ENCODE measurements at regions not wholly inside any gene's neighbourhood (a gene's known extent, or its start where the extent isn't known, plus 50 kb on each side); places are given as distances from the start of the nearest gene placed in this dataset.

GRCh38 chr4:1495416-1496115 lies 89.3 kb upstream of the NKX1-1 start:
- no peak for DNase-seq (ENCODE audit: low spot score)

- no peak for DNase-seq (ENCODE audit: low spot score)
These were observed 88.4 kb upstream of the NKX1-1 start for GRCh38 chr4:1494416-1495315.

GRCh38 chr4:1493540-1494287 lies 87.5 kb upstream of the NKX1-1 start:
- DNase-seq (ENCODE audit: low spot score) = no peak

GRCh38 chr4:1492651-1493539 lies 86.7 kb upstream of the NKX1-1 start:
- no peak for DNase-seq (ENCODE audit: low spot score)

- no peak for DNase-seq (ENCODE audit: low spot score)
These were observed 85.9 kb upstream of the NKX1-1 start for GRCh38 chr4:1492142-1492457.

GRCh38 chr4:1491328-1492141 lies 85.3 kb upstream of the NKX1-1 start:
- DNase-seq (ENCODE audit: low spot score) = no peak

GRCh38 chr4:1490654-1491327 lies 84.5 kb upstream of the NKX1-1 start:
- no peak for DNase-seq (ENCODE audit: low spot score)

- no peak for DNase-seq (ENCODE audit: low spot score)
These were observed 83.9 kb upstream of the NKX1-1 start for GRCh38 chr4:1490011-1490653.

GRCh38 chr4:1489639-1489995 lies 83.4 kb upstream of the NKX1-1 start:
- DNase-seq (ENCODE audit: low spot score) = no peak

GRCh38 chr4:1488831-1489638 lies 82.8 kb upstream of the NKX1-1 start:
- no peak for DNase-seq (ENCODE audit: low spot score)

- DNase-seq (ENCODE audit: low spot score) = no peak
These were observed 82.1 kb upstream of the NKX1-1 start for GRCh38 chr4:1488357-1488756.

- no peak for DNase-seq (ENCODE audit: low spot score)
These were observed 81.5 kb upstream of the NKX1-1 start for GRCh38 chr4:1487761-1488160.

GRCh38 chr4:1487106-1487505 lies 80.9 kb upstream of the NKX1-1 start:
- DNase-seq (ENCODE audit: low spot score) = no peak

- no peak for DNase-seq (ENCODE audit: low spot score)
These were observed 79.0 kb upstream of the NKX1-1 start for GRCh38 chr4:1485280-1485679.

GRCh38 chr4:1480720-1481119 lies 74.5 kb upstream of the NKX1-1 start:
- no peak for DNase-seq (ENCODE audit: low spot score)

GRCh38 chr4:1479454-1479853 lies 73.2 kb upstream of the NKX1-1 start:
- DNase-seq (ENCODE audit: low spot score) = no peak

- no peak for DNase-seq (ENCODE audit: low spot score)
These were observed 72.6 kb upstream of the NKX1-1 start for GRCh38 chr4:1478766-1479355.

- no peak for DNase-seq (ENCODE audit: low spot score)
These were observed 71.0 kb upstream of the NKX1-1 start for GRCh38 chr4:1477045-1477840.
